ENCODE measurements at regions not wholly inside any gene's neighbourhood (a gene's known extent, or its start where the extent isn't known, plus 50 kb on each side); places are given as distances from the start of the nearest gene placed in this dataset.
"Not testable (repeated sequence)": the region's sequence is repeated elsewhere in the genome, so short reads cannot be mapped to it uniquely, and the experiment has no call there.

DNA sequence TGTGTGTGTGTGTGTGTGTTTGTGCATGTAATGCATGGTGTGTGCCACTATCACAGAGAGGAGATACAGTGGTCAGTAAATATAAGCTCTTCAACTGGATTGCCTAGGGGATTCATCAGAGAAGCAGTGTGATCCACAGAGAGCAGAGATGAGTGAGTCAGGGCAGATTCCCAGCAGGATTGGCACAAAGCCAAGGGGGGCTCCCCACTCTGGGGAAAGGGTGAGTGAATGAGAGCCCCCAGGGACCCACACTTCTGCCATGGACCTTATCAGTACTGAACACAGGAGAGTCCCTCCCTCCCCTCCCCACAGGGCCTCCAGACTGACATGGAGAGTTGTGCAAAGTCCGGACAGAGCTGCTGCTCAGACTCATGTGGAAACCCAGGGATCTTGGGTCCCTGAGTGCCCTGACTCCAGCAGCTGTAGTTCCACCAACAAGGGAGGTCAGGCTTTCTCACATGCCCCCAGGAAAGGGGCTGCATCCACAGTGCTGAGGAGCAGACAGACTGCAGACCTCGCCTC, 748.8 kb downstream of the NR4A2 start:
- Histone ChIP-seq H3K27ac (no peak overlapping the region), H3K36me3 (no peaks in the 10 kb centered on the region), H3K27me3 (no peaks in the 10 kb centered on the region), H3K4me1 (no peaks in the 10 kb centered on the region), H3K4me3 (no peak overlapping the region), H3K9me3 (no peaks in the 10 kb centered on the region)
- TF ChIP-seq, protein P1, sequence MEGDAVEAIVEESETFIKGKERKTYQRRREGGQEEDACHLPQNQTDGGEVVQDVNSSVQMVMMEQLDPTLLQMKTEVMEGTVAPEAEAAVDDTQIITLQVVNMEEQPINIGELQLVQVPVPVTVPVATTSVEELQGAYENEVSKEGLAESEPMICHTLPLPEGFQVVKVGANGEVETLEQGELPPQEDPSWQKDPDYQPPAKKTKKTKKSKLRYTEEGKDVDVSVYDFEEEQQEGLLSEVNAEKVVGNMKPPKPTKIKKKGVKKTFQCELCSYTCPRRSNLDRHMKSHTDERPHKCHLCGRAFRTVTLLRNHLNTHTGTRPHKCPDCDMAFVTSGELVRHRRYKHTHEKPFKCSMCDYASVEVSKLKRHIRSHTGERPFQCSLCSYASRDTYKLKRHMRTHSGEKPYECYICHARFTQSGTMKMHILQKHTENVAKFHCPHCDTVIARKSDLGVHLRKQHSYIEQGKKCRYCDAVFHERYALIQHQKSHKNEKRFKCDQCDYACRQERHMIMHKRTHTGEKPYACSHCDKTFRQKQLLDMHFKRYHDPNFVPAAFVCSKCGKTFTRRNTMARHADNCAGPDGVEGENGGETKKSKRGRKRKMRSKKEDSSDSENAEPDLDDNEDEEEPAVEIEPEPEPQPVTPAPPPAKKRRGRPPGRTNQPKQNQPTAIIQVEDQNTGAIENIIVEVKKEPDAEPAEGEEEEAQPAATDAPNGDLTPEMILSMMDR (IDR thresholded peaks at IDR 0.05), result no peak
- intact Hi-C loops (cut with DNase I), result no loop called here
- DNase-seq (ENCODE audit: low spot score in 2 of 2), result no peak

DNA sequence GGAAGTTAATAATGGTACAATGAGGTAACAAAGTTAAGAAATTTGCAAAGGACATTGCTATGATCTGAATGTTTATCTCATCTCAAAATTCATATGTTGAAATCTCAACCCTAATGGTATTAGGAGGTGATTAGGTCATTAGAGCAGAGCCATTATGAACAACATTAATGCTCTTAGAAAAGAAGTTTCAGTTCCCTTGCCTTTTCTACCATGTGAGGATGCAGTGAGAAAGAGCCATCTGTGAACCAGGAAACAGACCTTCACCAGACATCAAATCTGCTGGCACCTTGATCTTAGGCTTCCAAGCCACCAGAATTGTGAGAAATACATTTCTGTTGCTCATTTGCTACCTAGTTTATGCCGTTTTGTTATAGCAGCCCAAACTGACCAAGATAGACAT, 757.6 kb downstream of the NR4A2 start:
- H3K27me3 ChIP-seq, result no peaks in the 10 kb centered on the region
- H3K27ac ChIP-seq, result no peak overlapping the region
- DNase-seq (ENCODE audit: low spot score in 2 of 2), result no peak
- no peaks in the 10 kb centered on the region for H3K36me3 ChIP-seq
- H3K9me3 ChIP-seq, result no peaks in the 10 kb centered on the region
- H3K4me3 ChIP-seq, result no peak overlapping the region
- intact Hi-C loops (cut with DNase I), result no loop called here
- H3K4me1 ChIP-seq, result no peaks in the 10 kb centered on the region
- TF ChIP-seq, protein P1 (IDR thresholded peaks at IDR 0.05), result no peak

DNA sequence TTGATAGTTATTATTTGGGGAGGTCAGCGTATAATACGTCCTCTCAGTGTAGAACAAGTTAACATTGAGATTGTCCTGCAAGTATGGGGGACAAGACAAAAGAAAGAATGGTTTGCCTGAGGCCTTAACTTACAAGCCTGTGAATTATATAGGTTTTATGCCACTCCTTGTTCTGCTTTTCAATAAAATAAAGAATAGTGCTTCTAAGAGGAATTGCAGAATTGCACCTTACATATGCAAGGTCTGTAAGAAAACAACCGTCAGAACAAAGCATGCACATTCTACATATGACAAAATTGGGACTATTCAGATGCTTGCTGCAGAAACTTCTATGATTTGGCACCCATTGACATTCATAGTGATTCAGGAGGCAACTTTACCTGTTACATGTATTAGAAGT, 785.0 kb downstream of the NR4A2 start:
- TF ChIP-seq, protein P1 (IDR thresholded peaks at IDR 0.05), result no peak
- no peak for DNase-seq (ENCODE audit: low spot score in 2 of 2)
- Histone ChIP-seq H3K4me1 (no peaks in the 10 kb centered on the region), H3K27me3 (no peaks in the 10 kb centered on the region), H3K4me3 (no peak overlapping the region), H3K36me3 (no peaks in the 10 kb centered on the region), H3K27ac (no peak overlapping the region), H3K9me3 (no peaks in the 10 kb centered on the region)
- intact Hi-C loops (cut with DNase I), result no loop called here

DNA sequence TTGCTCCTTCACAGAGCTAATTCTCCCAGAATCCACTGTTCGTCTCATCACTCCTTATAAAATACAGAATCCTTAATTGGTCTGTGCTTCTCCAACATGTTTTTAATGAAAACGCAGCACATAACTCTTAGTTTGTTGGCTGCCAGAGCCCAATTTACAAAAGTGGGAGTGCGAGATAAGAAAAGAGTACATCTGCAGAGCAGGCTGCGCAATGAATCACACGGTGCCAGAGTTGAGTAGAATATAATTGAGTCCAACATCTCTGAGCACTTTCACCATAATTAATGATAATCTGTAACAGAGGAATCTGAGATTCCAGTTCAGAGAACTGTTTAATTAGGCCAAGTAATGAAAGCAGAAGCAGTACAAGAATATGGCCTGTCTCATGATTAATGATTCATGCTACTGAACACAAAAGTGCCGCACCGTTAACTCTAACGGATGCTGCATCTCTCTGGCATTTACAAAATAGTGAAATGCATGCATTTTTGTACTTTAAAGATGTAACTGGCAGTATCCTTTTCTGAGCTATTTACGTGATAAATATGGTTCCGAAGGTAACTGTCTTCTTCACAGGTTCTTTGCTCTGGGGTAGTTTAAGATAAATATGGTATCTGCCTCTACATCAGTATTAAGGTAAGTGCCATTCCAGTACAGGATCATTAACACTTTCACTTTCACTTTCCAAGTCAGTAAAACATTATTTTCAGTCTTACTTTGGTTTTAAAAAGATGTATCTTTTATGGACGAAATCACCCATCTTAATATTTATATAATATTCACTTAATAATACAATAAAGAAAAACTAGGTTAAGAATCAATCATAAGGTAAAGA, 785.6 kb downstream of the NR4A2 start:
- Histone ChIP-seq H3K4me3 (peak overlapping the region in 1 of 2 donors; percentile 29), H3K27ac (no peak overlapping the region), H3K27me3 (no peaks in the 10 kb centered on the region), H3K36me3 (no peaks in the 10 kb centered on the region), H3K4me1 (no peaks in the 10 kb centered on the region), H3K9me3 (no peaks in the 10 kb centered on the region)
- intact Hi-C loops (cut with DNase I), result no loop called here
- TF ChIP-seq, protein P1 (IDR thresholded peaks at IDR 0.05), result no peak
- no peak for DNase-seq (ENCODE audit: low spot score in 2 of 2)

DNA sequence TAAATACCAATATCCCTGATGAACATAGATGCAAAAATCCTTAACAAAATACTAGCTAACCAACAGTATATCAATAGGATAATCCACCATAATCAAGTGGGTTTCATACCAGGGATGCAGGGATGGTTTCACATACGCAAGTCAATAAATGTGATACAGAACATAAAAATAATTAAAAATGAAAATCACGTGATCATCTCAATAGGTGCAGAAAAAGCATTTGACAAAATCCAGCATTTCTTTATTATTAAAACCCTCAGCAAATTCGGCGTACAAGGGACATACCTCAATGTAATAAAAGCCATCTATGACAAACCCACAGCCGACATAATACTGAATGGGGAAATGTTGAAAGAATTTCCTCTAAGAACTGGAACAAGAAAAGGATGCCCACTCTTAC, 793.5 kb downstream of the NR4A2 start:
- intact Hi-C loops (cut with DNase I); H3K27ac ChIP-seq; H3K27me3 ChIP-seq; DNase-seq (ENCODE audit: low spot score in 2 of 2); H3K36me3 ChIP-seq; H3K4me1 ChIP-seq; H3K4me3 ChIP-seq; H3K9me3 ChIP-seq: not testable (repeated sequence)

DNA sequence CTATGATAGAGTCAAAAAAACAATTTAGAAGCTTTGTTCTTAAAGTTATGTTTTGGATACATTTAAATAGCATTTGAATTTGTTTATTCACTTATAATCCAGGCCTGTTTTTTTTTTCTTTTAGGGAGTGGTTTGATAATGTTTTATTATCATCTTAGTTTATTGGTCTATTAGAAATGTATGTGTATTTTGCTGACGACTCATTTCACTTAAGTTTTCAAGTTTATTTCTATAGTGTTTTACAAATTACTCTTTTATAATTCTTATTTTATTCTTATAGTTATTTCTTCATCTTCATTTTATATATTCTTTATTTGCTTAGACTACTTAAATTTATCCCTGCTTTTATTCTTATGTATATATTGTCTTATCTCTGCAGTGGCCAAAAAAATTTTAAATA, 804.5 kb downstream of the NR4A2 start:
- H3K4me3 ChIP-seq, result no peak overlapping the region
- H3K36me3 ChIP-seq, result no peaks in the 10 kb centered on the region
- TF ChIP-seq, protein P1 (IDR thresholded peaks at IDR 0.05), result no peak
- intact Hi-C loops (cut with DNase I), result no loop called here
- H3K27me3 ChIP-seq, result no peaks in the 10 kb centered on the region
- no peaks in the 10 kb centered on the region for H3K9me3 ChIP-seq
- no peaks in the 10 kb centered on the region for H3K4me1 ChIP-seq
- H3K27ac ChIP-seq, result no peak overlapping the region
- no peak for DNase-seq (ENCODE audit: low spot score in 2 of 2)
